ENCODE measurements at regions not wholly inside any gene's neighbourhood (a gene's known extent, or its start where the extent isn't known, plus 50 kb on each side); places are given as distances from the start of the nearest gene placed in this dataset.

GRCh38 chr1:39085174-39085573, 59.0 kb downstream of the NDUFS5 start:
- no peak for DNase-seq

- DNase-seq, result no peak
Measured at GRCh38 chr1:39086386-39086785, 60.2 kb downstream of the NDUFS5 start.

- DNase-seq, result no peak
Measured at GRCh38 chr1:39086865-39087409, 60.8 kb downstream of the NDUFS5 start.

- no peak for DNase-seq
Measured at GRCh38 chr1:39087435-39087834, 61.3 kb downstream of the NDUFS5 start.

- DNase-seq, result no peak
Measured at GRCh38 chr1:39088658-39089057, 62.5 kb downstream of the NDUFS5 start.

GRCh38 chr1:39089931-39090521, 63.9 kb downstream of the NDUFS5 start:
- DNase-seq, result no peak

GRCh38 chr1:39090757-39091380, 64.7 kb downstream of the NDUFS5 start:
- no peak for DNase-seq

GRCh38 chr1:39091845-39092645, 65.9 kb downstream of the NDUFS5 start:
- peak; percentile 50 for DNase-seq

GRCh38 chr1:39094685-39095084, 68.5 kb downstream of the NDUFS5 start:
- DNase-seq, result peak; percentile 78

- DNase-seq, result peak; percentile 100
Measured at GRCh38 chr1:39098546-39099250, 72.5 kb downstream of the NDUFS5 start.

GRCh38 chr1:39102537-39103327, 76.6 kb downstream of the NDUFS5 start:
- DNase-seq, result peak; percentile 99

GRCh38 chr1:39103328-39104157, 77.4 kb downstream of the NDUFS5 start:
- DNase-seq, result no peak

- DNase-seq, result peak; percentile 95
Measured at GRCh38 chr1:39104158-39105060, 78.3 kb downstream of the NDUFS5 start.

GRCh38 chr1:39105061-39105840, 79.1 kb downstream of the NDUFS5 start:
- DNase-seq, result peak; percentile 99

- DNase-seq, result peak; percentile 95
Measured at GRCh38 chr1:39105841-39106765, 80.0 kb downstream of the NDUFS5 start.

GRCh38 chr1:39106801-39107327, 80.7 kb downstream of the NDUFS5 start:
- no peak for DNase-seq

- DNase-seq, result no peak
Measured at GRCh38 chr1:39107341-39108290, 81.5 kb downstream of the NDUFS5 start.
